MCF 10A (cell line): ENCODE measurements at regions not wholly inside any gene's neighbourhood (a gene's known extent, or its start where the extent isn't known, plus 50 kb on each side); places are given as distances from the start of the nearest gene placed in this dataset.

Experiments
- BruUV-seq: library from RNA; stranded (reverse); fragments of 400-500 nt; replicated peaks from 2 replicates; lab custom pipeline; 2021; lab: Mats Ljungman, UMichigan
- CTCF ChIA-PET: fragments of 300-600 bp; sonication (Branson Sonifier 250); formaldehyde crosslinking; extraction: SDS; loops from one replicate; lab custom pipeline; 2021; ENCODE audit warnings: antibody characterized with exemption, inconsistent platforms; lab: Yijun Ruan, JAX
- POLR2A ChIA-PET: fragments of 300-600, 350-650 bp; sonication (Branson Sonifier 250); formaldehyde crosslinking; extraction: SDS; loops from one replicate; lab custom pipeline; 2020; ENCODE audit warnings: antibody characterized with exemption, inconsistent platforms; lab: Yijun Ruan, JAX
- DNase-seq: peaks from one replicate; pipeline ENCODE4 v3.0.0-alpha.2; 2018; ENCODE audit not compliant: unreplicated experiment
- H3K27ac Mint-ChIP-seq: one replicate; pipeline ENCODE4 v1.8.0; 2022; ENCODE audit warnings: mild to moderate bottlenecking, low read depth, mixed read lengths; ENCODE audit not compliant: unreplicated experiment
- H3K27me3 Mint-ChIP-seq: one replicate; pipeline ENCODE4 v1.8.0; 2022; ENCODE audit warnings: mixed read lengths; ENCODE audit not compliant: insufficient read depth, unreplicated experiment
- H3K36me3 Mint-ChIP-seq: one replicate; pipeline ENCODE4 v1.8.0; 2022; ENCODE audit warnings: mild to moderate bottlenecking, moderate library complexity, mixed read lengths; ENCODE audit not compliant: insufficient read depth, unreplicated experiment
- H3K4me1 Mint-ChIP-seq: one replicate; pipeline ENCODE4 v1.8.0; 2022; ENCODE audit warnings: mixed read lengths; ENCODE audit not compliant: insufficient read depth, unreplicated experiment
- H3K4me3 Mint-ChIP-seq: one replicate; pipeline ENCODE4 v1.8.0; 2022; ENCODE audit warnings: mild to moderate bottlenecking, moderate library complexity, mixed read lengths; ENCODE audit not compliant: unreplicated experiment
- H3K9me3 Mint-ChIP-seq: one replicate; pipeline ENCODE4 v1.8.0; 2022; ENCODE audit warnings: mixed read lengths; ENCODE audit not compliant: unreplicated experiment
- CTCF ChIP-seq: fragments of 200-600 bp; IDR thresholded peaks from one replicate; pipeline ENCODE4 v1.8.0; 2022; ENCODE audit warnings: antibody characterized with exemption, mild to moderate bottlenecking; ENCODE audit not compliant: unreplicated experiment
- intact Hi-C: fragments of 100-400 bp; cut with micrococcal nuclease; formaldehyde crosslinking; loops from 2 replicates; pipeline ENCODE4 v1.14.1; 2022

- intact Hi-C loops: no loop called here
- BruUV-seq: no TSS peak
- Mint-ChIP-seq H3K36me3 (no peaks in the 10 kb centered on the region), H3K4me1 (peaks cover 19% of the 10 kb centered on the region), H3K4me3 (no peak overlapping the region), H3K27ac (no peak overlapping the region), H3K27me3 (no peaks in the 10 kb centered on the region), H3K9me3 (no peaks in the 10 kb centered on the region)
- peak; percentile 25 for DNase-seq
- no peak for TF ChIP-seq CTCF
- POLR2A ChIA-PET: interaction anchor here (0.9 to 1.4 kb wide), 2 partner anchors 12 to 14 kb away, joined by 3 to 7 read pairs; no protein-coding TSS in a partner anchor
- CTCF ChIA-PET: interaction anchor here (0.6 kb wide), 1 partner anchor 1774 kb away, joined by 3 read pairs; no protein-coding TSS in a partner anchor
These were observed 120.7 kb upstream of the TOPAZ1 start for GRCh38 chr3:44120721-44121582.

GRCh38 chr3:44125246-44125645 lies 116.4 kb upstream of the TOPAZ1 start:
- BruUV-seq: no TSS peak
- CTCF ChIA-PET: no interaction called here

GRCh38 chr3:44125882-44126281 lies 115.8 kb upstream of the TOPAZ1 start:
- no TSS peak for BruUV-seq
- Mint-ChIP-seq H3K4me1 (peaks cover 8% of the 10 kb centered on the region), H3K36me3 (no peaks in the 10 kb centered on the region), H3K27ac (peak overlapping the region; percentile 47), H3K27me3 (no peaks in the 10 kb centered on the region), H3K4me3 (no peak overlapping the region), H3K9me3 (no peaks in the 10 kb centered on the region)
- intact Hi-C loops: no loop called here
- no peak for DNase-seq
- TF ChIP-seq CTCF: no peak
- POLR2A ChIA-PET: no interaction called here
- CTCF ChIA-PET: no interaction called here

More at GRCh38 chr3:44125246-44125645, 116.4 kb upstream of the TOPAZ1 start:
- POLR2A ChIA-PET: no interaction called here
- no peak for TF ChIP-seq CTCF
- intact Hi-C loops: no loop called here
- H3K4me3 Mint-ChIP-seq: no peak overlapping the region
- no peaks in the 10 kb centered on the region for H3K9me3 Mint-ChIP-seq
- no peak overlapping the region for H3K27ac Mint-ChIP-seq
- H3K4me1 Mint-ChIP-seq: peaks cover 9% of the 10 kb centered on the region
- DNase-seq: no peak
- no peaks in the 10 kb centered on the region for H3K36me3 Mint-ChIP-seq
- no peaks in the 10 kb centered on the region for H3K27me3 Mint-ChIP-seq

GRCh38 chr3:44128057-44128775 lies 113.5 kb upstream of the TOPAZ1 start:
- Mint-ChIP-seq H3K36me3 (no peaks in the 10 kb centered on the region), H3K4me1 (peaks cover 6% of the 10 kb centered on the region), H3K4me3 (no peak overlapping the region), H3K27me3 (no peaks in the 10 kb centered on the region), H3K27ac (no peak overlapping the region), H3K9me3 (no peaks in the 10 kb centered on the region)
- no peak for TF ChIP-seq CTCF
- CTCF ChIA-PET: no interaction called here
- POLR2A ChIA-PET: no interaction called here
- intact Hi-C loops: no loop called here
- DNase-seq: no peak
- no TSS peak for BruUV-seq
